ENCODE measurements at regions not wholly inside any gene's neighbourhood (a gene's known extent, or its start where the extent isn't known, plus 50 kb on each side); places are given as distances from the start of the nearest gene placed in this dataset.

GRCh38 chr21:32197896-32198295, 81.0 kb downstream of the MIS18A start (continued):
- TF ChIP-seq CCAR2 (optimal IDR thresholded peaks at IDR 0.05; ENCODE audit: low read depth, low read length), result no peak
- no peak for TF ChIP-seq ZNF781 (CRISPR knock-in tag; IDR thresholded peaks at IDR 0.05; ENCODE audit: borderline replicate concordance, not compliant biosample characterization)
- no peak for TF ChIP-seq RORA (CRISPR knock-in tag; IDR thresholded peaks at IDR 0.05)

GRCh38 chr21:32196001-32196400, 82.8 kb downstream of the MIS18A start:
- no peaks in the 10 kb centered on the region for H4K20me1 ChIP-seq (ENCODE audit: insufficient read depth, low read length)
- H3K4me3 ChIP-seq (replicated peaks in 1 of 3; ENCODE audit: insufficient read depth in 1 of 3, low read depth in 2 of 3, low read length in 3 of 3), result no peak overlapping the region
- FAIRE-seq, result no peak
- TF ChIP-seq NONO (IDR thresholded peaks at IDR 0.05) (no peak), NONO (CRISPR knock-in tag; conservative IDR thresholded peaks at IDR 0.05) (no peak), ZNF138 (CRISPR knock-in tag; IDR thresholded peaks at IDR 0.05; ENCODE audit: low read depth) (no peak), PRDM4 (CRISPR knock-in tag; IDR thresholded peaks at IDR 0.05; ENCODE audit: borderline replicate concordance) (no peak), SNAI1 (CRISPR knock-in tag; IDR thresholded peaks at IDR 0.05; ENCODE audit: borderline replicate concordance) (no peak), ATF1 (CRISPR knock-in tag; IDR thresholded peaks at IDR 0.05) (no peak), MLLT10 (CRISPR knock-in tag; IDR thresholded peaks at IDR 0.05) (no peak), LCORL (IDR thresholded peaks at IDR 0.05) (no peak), LCORL (CRISPR knock-in tag; IDR thresholded peaks at IDR 0.05) (no peak), TFDP2 (CRISPR knock-in tag; IDR thresholded peaks at IDR 0.05) (no peak), ZNF589 (CRISPR knock-in tag; conservative IDR thresholded peaks at IDR 0.05) (no peak), ZBTB26 (CRISPR knock-in tag; IDR thresholded peaks at IDR 0.05; ENCODE audit: borderline replicate concordance) (no peak)
- in situ Hi-C loops (cut with HindIII; ENCODE audit: extremely low pct_ligation_motif_present, low pct_unique_long_range_greater_than_20kb), result no loop called here
- H3K36me3 ChIP-seq (replicated peaks in 1 of 2; ENCODE audit: control insufficient read depth in 1 of 2, insufficient read depth in 2 of 2, low read length in 2 of 2), result no peaks in the 10 kb centered on the region
- no peak overlapping the region for H3K9ac ChIP-seq (ENCODE audit: insufficient read depth, low read depth, low read length)
- H3K79me2 ChIP-seq (ENCODE audit: insufficient read depth, low read length), result no peaks in the 10 kb centered on the region
- no peak for ATAC-seq
- no peak for DNase-seq (ENCODE audit: low spot score)
- no peak overlapping the region for H3K27ac ChIP-seq (ENCODE audit: extremely low read length, insufficient read depth, low read length)
- BruUV-seq (replicated peaks), result no TSS peak
- H3K27me3 ChIP-seq (ENCODE audit: control insufficient read depth in 1 of 2, insufficient read depth in 2 of 2, low read length in 2 of 2), result peaks cover 2 to 7% of the 10 kb centered on the region in 2 experiments; a peak in 4 of 5 replicates
- no peaks in the 10 kb centered on the region for H3K4me1 ChIP-seq (ENCODE audit: insufficient read depth, low read length)
- ChIA-PET CTCF (ENCODE audit: low intra/inter-chr PET ratio, low total read pairs) (no interaction called here), POLR2A (no interaction called here)
- intact Hi-C loops (cut with micrococcal nuclease; ENCODE audit: unreplicated experiment), result no loop called here
- WGBS (ENCODE audit: low lambda C conversion rate), result 0% methylated on average over 2 of the region's 4 CpGs
- no peak overlapping the region for H3K4me2 ChIP-seq (ENCODE audit: low read depth, low read length)
- H2AFZ ChIP-seq (ENCODE audit: low read length), result no peak overlapping the region
- H3K9me3 ChIP-seq (ENCODE audit: low read length), result no peaks in the 10 kb centered on the region
